ENCODE measurements at regions not wholly inside any gene's neighbourhood (a gene's known extent, or its start where the extent isn't known, plus 50 kb on each side); places are given as distances from the start of the nearest gene placed in this dataset.

DNA sequence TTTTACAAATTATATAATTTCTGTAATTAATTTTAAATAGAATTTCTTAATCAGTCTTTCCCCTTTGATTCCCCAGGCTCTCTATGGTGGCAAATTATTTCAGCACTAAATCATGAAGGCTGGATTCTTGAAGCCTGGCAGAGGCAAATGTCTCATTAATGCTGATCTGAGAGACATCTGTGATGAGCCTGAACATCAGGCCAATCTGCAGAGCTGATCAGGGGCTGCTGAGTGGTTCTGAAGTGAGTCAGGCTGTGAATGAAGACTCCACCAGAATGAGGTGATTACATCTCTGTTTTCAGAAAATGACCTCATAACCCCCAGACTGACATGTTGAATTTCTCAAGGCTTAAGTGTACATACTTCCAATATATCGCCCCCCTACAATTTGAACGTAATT, 124.2 kb upstream of the MIS18BP1 start:
- TF ChIP-seq, protein P1, sequence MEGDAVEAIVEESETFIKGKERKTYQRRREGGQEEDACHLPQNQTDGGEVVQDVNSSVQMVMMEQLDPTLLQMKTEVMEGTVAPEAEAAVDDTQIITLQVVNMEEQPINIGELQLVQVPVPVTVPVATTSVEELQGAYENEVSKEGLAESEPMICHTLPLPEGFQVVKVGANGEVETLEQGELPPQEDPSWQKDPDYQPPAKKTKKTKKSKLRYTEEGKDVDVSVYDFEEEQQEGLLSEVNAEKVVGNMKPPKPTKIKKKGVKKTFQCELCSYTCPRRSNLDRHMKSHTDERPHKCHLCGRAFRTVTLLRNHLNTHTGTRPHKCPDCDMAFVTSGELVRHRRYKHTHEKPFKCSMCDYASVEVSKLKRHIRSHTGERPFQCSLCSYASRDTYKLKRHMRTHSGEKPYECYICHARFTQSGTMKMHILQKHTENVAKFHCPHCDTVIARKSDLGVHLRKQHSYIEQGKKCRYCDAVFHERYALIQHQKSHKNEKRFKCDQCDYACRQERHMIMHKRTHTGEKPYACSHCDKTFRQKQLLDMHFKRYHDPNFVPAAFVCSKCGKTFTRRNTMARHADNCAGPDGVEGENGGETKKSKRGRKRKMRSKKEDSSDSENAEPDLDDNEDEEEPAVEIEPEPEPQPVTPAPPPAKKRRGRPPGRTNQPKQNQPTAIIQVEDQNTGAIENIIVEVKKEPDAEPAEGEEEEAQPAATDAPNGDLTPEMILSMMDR (IDR thresholded peaks at IDR 0.05), result no peak
- TF ChIP-seq POLR2AphosphoS5 (IDR thresholded peaks at IDR 0.05) (no peak), EP300 (IDR thresholded peaks at IDR 0.05) (no peak), POLR2A (IDR thresholded peaks at IDR 0.05) (no peak)
